ENCODE measurements at regions not wholly inside any gene's neighbourhood (a gene's known extent, or its start where the extent isn't known, plus 50 kb on each side); places are given as distances from the start of the nearest gene placed in this dataset.
A peak's percentile ranks its signal among the peaks of the same experiment; 100 is the strongest.

DNA sequence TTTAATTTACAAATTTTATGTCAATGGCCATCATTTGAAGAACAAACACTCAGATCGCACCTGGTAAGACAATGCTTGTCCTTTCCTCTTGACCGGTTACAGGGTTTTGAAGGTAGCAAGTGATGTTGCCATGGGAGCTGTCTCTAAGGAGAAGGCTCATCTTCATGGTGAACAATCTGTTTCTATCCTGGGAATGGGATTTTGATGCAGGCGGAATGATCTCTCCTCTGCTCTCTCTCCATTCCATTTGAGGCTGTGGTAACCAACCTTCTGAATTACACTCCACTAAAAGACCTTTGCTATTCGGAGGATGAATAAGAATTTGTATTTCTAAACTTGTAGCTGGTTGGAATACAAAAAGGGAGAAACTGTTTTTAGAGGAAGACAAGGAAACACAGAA is 57.9 kb upstream of the SLC5A9 start:
- H3K4me1 Mint-ChIP-seq = no peaks in the 10 kb centered on the region
- H3K9me3 Mint-ChIP-seq = no peaks in the 10 kb centered on the region
- peaks cover 12% of the 10 kb centered on the region for H3K27me3 Mint-ChIP-seq
- H3K36me3 Mint-ChIP-seq (ENCODE audit: low read depth) = no peaks in the 10 kb centered on the region
- no peak overlapping the region for H3K27ac Mint-ChIP-seq
- ATAC-seq (replicated peaks) = no peak
- H3K4me3 Mint-ChIP-seq = no peak overlapping the region

DNA sequence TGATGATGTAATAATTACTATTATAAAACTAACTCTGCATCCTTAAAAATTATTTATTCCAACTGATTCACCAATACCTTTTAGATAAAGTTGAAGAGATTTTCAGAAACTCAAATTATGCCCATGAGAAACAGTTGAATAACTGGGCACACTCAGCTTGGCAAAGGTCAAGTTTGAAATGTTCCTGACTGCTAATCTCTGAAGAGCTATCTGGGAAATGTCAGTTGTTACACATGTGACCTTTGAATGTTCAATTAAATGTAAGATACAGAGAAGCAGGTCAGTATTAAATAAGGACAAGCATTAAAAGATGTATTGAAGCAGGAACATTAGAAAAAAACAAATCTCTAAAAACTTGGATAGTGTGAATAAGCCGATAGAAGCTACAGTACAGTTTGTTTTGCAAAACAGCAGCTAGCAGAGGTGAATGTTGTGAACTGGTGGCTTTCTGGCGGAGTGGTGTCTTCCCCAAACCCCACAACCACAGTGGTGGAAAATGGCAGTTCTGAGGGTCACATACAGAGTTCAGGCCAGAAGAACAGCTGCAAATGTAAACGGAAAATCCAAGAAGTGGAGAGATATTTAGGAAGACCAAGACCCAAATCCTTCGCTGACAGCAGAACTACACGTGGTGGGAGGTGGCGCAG is 61.9 kb upstream of the SLC5A9 start:
- peaks cover 12% of the 10 kb centered on the region for H3K27me3 Mint-ChIP-seq
- H3K36me3 Mint-ChIP-seq (ENCODE audit: low read depth) = no peaks in the 10 kb centered on the region
- no peaks in the 10 kb centered on the region for H3K4me1 Mint-ChIP-seq
- no peak overlapping the region for H3K4me3 Mint-ChIP-seq
- ATAC-seq (replicated peaks) = no peak
- no peaks in the 10 kb centered on the region for H3K9me3 Mint-ChIP-seq
- no peak overlapping the region for H3K27ac Mint-ChIP-seq

DNA sequence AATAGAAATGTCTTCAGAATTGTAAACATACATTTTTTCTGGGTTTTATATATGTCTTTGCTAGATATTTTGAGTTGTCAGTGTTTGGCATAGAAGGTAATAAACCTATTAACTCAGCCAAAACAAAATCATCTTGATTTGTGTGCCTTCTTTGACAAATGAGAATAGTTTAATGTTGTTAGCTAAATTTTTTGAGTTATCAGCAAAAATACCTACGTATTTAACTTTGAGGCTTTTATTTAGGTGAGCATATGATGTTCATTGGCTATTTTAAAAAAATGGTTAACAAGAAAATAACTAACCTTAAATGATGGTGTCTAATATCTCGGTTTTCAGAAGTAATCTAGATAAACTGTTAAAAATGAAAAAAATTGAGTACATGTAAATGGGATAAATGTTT is 83.2 kb upstream of the SLC5A9 start:
- H3K4me1 Mint-ChIP-seq = no peaks in the 10 kb centered on the region
- H3K27me3 Mint-ChIP-seq = peaks cover 42% of the 10 kb centered on the region
- H3K36me3 Mint-ChIP-seq (ENCODE audit: low read depth) = no peaks in the 10 kb centered on the region
- H3K9me3 Mint-ChIP-seq = no peaks in the 10 kb centered on the region
- ATAC-seq (replicated peaks) = no peak
- H3K27ac Mint-ChIP-seq = no peak overlapping the region
- H3K4me3 Mint-ChIP-seq = no peak overlapping the region

DNA sequence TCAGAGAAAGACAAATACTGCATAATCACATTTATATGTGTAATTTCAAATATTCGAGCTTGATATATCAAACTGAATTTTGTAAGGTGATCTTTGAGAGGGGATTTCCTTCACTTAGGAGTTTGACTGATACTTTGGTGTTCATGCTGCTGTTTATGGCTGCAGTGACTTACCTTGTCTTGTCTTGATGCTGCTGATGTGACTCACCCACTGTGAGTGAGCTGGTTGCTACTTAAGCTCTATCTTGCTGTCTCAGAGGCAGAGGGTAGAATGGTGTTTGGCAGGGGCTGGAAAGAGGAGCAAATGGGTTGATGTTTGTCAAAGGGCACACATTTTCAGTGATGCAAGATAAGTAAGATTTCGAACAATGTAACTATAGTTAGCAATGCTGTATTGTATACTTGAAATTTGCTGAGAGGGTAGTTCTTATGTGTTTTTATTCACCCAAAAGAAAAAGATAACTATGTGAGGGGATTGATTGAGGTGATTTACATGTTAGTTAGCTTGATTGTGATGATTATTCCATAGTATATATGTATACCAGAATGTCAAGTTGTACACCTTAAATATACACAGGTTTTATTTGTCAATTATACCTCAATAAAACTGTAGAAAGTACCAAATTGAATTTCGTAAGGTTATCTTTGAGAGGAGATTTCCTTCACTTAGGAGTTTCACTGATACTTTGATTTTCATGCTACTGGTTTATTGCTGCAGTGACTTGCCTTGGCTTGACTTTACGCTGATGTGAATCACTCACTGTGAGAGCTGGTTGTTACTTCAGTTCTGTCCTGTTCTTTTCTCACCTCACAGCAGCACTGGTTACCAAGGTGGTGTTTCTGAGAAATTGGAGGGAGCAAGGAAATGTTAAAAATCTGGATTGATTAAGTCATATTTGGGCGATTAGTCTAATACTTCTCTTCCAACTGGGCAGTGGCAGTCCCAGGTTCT is 94.5 kb upstream of the SLC5A9 start:
- no peaks in the 10 kb centered on the region for H3K4me1 Mint-ChIP-seq
- H3K36me3 Mint-ChIP-seq (ENCODE audit: low read depth) = no peaks in the 10 kb centered on the region
- no peak overlapping the region for H3K27ac Mint-ChIP-seq
- H3K27me3 Mint-ChIP-seq = peaks cover 19% of the 10 kb centered on the region
- H3K9me3 Mint-ChIP-seq = no peaks in the 10 kb centered on the region
- no peak for ATAC-seq (replicated peaks)
- no peak overlapping the region for H3K4me3 Mint-ChIP-seq

DNA sequence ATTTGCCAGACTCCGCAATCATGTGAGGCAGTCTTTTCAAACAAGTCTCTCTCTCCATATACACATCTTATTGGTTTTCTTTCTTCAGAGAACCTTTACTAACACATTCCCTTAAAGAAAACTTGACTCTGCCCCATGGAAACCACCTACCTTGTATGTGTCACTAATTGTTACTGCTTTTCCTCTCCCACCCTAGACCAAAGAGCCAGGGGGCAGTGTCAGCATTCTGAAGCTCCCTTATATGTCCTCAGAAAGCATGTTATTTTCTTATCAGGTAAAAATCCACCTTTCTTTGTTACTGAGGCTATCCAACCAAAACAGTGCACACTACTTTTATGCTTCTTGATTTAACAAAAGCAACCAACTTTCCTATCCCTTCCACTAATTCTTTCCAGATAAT is 98.9 kb upstream of the SLC5A9 start:
- Mint-ChIP-seq H3K4me3 (no peak overlapping the region), H3K36me3 (ENCODE audit: low read depth) (no peaks in the 10 kb centered on the region), H3K27me3 (peaks cover 33% of the 10 kb centered on the region), H3K4me1 (no peaks in the 10 kb centered on the region), H3K27ac (no peak overlapping the region), H3K9me3 (no peaks in the 10 kb centered on the region)
- no peak for ATAC-seq (replicated peaks)

DNA sequence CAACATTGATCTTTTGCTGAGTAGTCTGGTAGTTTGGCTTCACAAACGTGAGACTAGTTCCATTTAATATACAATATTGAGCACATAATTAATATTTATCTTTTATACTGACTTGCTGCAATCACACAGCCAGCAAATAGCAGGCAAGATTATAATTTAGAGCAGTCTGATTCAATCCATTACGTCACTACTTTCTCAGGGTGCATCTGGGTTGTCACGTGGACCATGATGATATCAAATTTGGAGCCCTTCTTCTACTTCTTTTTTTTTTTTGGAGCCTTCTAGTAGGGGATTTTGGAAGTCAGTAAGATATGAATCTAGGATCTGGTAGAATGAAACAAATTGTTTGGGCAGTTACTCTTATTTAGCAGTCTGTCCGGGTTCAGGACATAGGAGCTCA is 100.6 kb upstream of the SLC5A9 start:
- no peaks in the 10 kb centered on the region for H3K36me3 Mint-ChIP-seq (ENCODE audit: low read depth)
- H3K27me3 Mint-ChIP-seq = peaks cover 37% of the 10 kb centered on the region
- H3K4me3 Mint-ChIP-seq = no peak overlapping the region
- ATAC-seq (replicated peaks) = no peak
- no peaks in the 10 kb centered on the region for H3K4me1 Mint-ChIP-seq
- H3K27ac Mint-ChIP-seq = no peak overlapping the region
- peaks cover 5% of the 10 kb centered on the region for H3K9me3 Mint-ChIP-seq

DNA sequence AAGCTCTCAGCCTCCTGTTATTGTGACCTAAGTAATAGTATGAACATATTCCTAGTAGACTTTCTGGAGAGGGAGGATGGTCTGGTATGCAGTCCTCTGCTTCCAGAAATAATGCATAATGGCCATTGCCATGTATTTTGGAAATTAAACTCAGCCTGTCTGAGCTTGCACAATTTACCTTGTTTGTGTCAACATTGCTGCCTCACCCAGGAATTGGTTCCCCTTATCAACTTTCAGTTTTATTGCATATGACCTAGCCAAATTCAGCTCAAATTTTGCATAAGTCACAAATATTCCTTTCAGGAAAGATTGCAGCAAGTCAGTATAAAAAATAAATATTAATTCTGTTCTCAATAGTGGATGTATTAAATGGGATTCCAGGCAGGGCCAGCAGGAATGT is 101.9 kb upstream of the SLC5A9 start:
- peaks cover 41% of the 10 kb centered on the region for H3K27me3 Mint-ChIP-seq
- H3K27ac Mint-ChIP-seq = no peak overlapping the region
- H3K4me1 Mint-ChIP-seq = no peaks in the 10 kb centered on the region
- no peak for ATAC-seq (replicated peaks)
- H3K4me3 Mint-ChIP-seq = no peak overlapping the region
- H3K36me3 Mint-ChIP-seq (ENCODE audit: low read depth) = no peaks in the 10 kb centered on the region
- H3K9me3 Mint-ChIP-seq = peaks cover 5% of the 10 kb centered on the region

DNA sequence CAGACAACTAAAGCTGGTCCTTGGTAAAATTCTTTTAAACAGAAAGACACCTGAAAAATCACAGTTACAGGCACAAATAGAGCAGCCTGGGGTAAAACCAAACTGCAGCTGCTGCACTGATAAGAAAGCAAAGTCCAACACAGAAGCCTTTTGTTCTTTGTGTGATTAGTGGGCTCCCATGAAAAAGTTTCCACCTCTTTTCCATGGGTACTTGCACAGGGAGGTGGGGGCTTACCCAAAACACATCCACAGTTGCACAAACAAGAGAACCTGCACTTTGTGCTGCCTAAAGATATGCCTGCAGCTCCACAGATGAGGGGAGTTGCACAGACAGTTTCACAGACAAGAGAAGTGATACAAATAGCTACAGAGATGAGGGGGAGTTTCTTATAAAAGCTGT is 106.7 kb upstream of the SLC5A9 start:
- Mint-ChIP-seq H3K36me3 (ENCODE audit: low read depth) (no peaks in the 10 kb centered on the region), H3K4me3 (no peak overlapping the region), H3K27ac (no peak overlapping the region), H3K27me3 (peaks cover 25% of the 10 kb centered on the region), H3K4me1 (no peaks in the 10 kb centered on the region), H3K9me3 (peaks cover 5% of the 10 kb centered on the region)
- ATAC-seq (replicated peaks) = no peak

DNA sequence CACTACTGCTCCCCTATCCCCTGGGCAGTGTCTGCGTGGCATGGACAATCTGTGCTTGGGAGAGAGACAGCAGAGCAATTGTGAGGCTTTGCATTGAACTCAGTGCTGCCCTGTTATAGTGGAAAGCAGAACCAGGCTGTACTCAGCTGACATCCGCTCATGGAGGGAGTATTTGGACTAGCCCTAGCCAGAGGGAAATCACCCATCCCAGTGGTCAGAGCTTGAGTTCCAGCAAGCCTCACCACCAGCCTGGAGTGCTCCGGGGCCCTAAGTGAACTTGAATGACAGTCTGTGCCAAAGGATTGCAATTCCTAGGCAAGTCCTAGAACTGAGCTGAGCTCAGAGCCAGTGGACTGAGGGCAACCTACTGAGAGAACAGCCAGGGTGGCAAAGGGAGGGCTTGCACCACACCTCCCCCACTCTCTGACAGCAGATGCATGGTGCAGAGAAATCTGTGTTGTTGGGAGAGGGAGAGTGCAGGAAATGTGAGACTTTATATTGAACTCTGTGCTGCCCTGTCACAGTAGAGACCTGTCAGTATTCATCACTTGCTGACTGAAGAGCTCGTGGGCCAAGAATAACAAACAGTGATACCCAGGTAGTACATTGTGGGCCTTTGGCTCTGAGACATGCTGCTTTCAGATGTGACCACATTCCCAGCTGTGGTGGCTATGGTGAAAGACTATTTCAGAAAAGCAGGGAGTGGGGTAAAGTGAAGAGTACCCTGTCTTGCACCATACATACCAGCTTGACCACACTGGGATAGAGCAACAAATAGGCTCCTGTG is 107.7 kb upstream of the SLC5A9 start:
- H3K27ac Mint-ChIP-seq = no peak overlapping the region
- peaks cover 21% of the 10 kb centered on the region for H3K27me3 Mint-ChIP-seq
- ATAC-seq (replicated peaks) = no peak
- peaks cover 5% of the 10 kb centered on the region for H3K9me3 Mint-ChIP-seq
- no peak overlapping the region for H3K4me3 Mint-ChIP-seq
- no peaks in the 10 kb centered on the region for H3K36me3 Mint-ChIP-seq (ENCODE audit: low read depth)
- no peaks in the 10 kb centered on the region for H3K4me1 Mint-ChIP-seq

DNA sequence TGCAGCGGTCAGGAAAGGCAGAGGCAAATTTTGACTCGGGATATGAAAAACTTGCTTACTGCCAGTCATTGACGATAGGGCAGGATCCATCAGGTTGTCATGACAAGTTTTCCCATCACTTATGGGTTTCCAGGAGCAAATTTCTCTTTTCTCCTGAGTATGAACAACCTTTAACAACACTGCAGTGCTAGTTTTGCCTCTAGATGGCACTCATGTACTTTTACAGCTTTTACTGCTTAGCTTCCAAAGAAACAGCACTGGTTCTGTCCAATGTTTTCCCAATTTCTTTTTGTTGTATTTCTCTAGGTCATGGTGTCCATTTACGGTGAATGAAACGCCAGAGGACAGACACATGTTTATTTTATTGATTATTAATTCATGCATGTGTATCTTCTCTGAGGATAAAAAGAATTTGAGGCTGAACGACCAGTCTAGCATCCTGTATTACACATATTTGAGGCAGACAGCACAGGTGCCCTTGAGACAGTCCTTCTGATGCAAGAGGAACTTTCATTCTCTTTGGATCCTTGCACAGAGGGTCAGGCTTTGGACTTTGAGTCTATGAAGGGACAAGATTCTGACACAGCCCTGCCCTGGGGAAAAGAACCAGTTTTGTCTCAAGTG is 112.3 kb upstream of the TRABD2B start:
- H3K4me1 Mint-ChIP-seq = peaks cover 5% of the 10 kb centered on the region
- H3K27ac Mint-ChIP-seq = no peak overlapping the region
- peaks cover 16% of the 10 kb centered on the region for H3K27me3 Mint-ChIP-seq
- no peak overlapping the region for H3K4me3 Mint-ChIP-seq
- ATAC-seq (replicated peaks) = no peak
- no peaks in the 10 kb centered on the region for H3K9me3 Mint-ChIP-seq
- no peaks in the 10 kb centered on the region for H3K36me3 Mint-ChIP-seq (ENCODE audit: low read depth)

DNA sequence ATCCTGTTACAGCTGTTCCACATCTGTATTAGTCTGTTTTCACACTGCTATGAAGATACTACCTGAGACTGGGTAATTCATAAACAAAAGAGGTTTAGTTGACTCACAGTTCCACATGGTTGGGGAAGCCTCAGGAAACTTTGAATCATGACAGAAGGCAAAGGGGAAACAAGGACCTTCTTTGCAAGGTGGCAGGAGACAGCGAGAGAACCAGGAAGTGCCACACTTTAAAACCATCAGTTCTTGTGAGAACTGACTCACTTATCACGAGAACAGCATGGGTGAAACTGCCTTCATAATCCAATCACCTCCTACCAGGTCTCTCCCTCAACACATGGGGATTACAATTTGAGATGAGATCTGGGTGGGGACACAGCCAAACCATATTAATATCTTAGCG is 110.3 kb upstream of the TRABD2B start:
- no peaks in the 10 kb centered on the region for H3K9me3 Mint-ChIP-seq
- H3K4me3 Mint-ChIP-seq = no peak overlapping the region
- no peaks in the 10 kb centered on the region for H3K36me3 Mint-ChIP-seq (ENCODE audit: low read depth)
- no peak overlapping the region for H3K27ac Mint-ChIP-seq
- peaks cover 6% of the 10 kb centered on the region for H3K27me3 Mint-ChIP-seq
- peak; percentile 76 for ATAC-seq (replicated peaks)
- H3K4me1 Mint-ChIP-seq = peaks cover 5% of the 10 kb centered on the region

DNA sequence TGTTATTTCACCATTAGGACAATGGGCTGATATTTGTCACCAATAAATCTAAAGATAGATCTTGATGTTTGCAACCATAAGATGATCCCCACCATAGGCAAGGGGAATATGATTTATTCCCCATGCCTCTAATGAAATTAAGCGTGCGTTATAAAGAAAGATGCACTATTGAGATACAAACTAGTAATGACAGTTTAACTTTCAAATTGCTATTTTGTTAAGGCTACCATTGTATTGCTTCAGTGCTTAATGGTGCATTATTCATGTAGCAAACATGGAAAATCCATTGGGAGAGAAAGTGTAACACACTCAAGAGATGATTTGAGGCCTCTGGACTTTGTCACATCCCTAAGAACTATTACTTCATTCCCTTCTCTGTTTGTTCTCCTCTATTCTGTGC is 108.9 kb upstream of the TRABD2B start:
- H3K4me3 Mint-ChIP-seq = no peak overlapping the region
- no peaks in the 10 kb centered on the region for H3K36me3 Mint-ChIP-seq (ENCODE audit: low read depth)
- no peak for ATAC-seq (replicated peaks)
- peaks cover 12% of the 10 kb centered on the region for H3K27me3 Mint-ChIP-seq
- no peaks in the 10 kb centered on the region for H3K9me3 Mint-ChIP-seq
- H3K4me1 Mint-ChIP-seq = peaks cover 5% of the 10 kb centered on the region
- H3K27ac Mint-ChIP-seq = no peak overlapping the region

DNA sequence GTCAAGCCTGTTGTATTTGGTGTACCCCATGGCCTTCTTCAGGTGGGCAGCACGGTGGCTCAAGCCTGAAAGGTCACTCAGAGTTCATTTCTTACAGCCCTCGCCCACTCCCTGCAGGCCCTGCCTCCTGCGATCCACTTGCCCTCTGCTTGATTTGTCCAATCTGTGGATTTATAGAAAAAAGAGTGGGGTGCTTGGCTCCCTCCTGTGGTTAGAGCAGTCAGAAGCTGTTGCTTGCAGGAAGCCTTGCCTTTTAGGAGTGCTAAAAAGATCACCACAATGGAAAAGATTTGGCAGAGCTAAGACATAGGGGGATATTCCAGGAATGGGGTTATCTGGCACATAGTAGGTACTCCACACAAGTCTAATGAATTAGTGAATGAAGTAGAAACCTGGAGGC is 108.0 kb upstream of the TRABD2B start:
- no peaks in the 10 kb centered on the region for H3K9me3 Mint-ChIP-seq

DNA sequence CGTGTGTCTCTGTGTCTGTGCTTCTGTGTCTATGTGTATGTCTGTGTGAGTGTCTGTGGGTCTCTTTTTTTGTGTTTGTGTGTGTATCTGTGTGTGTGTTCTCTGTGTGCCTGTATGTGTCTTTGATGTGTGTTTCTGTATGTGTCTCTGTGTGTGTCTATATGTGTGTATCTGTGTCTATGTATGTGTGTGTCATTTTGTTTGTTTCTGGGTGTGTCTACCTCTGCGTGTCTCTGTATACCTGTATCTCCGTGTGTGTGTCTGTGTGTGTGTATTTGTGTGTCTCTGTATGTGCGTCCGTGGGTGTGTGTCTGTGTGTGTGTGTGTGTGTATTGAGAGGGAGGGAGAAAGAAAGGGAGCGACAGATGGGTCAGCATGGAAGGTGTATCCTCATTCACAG is 106.3 kb upstream of the TRABD2B start:
- no peak overlapping the region for H3K27ac Mint-ChIP-seq
- H3K27me3 Mint-ChIP-seq = peaks cover 9% of the 10 kb centered on the region
- H3K4me1 Mint-ChIP-seq = peaks cover 5% of the 10 kb centered on the region
- no peak overlapping the region for H3K4me3 Mint-ChIP-seq
- H3K36me3 Mint-ChIP-seq (ENCODE audit: low read depth) = no peaks in the 10 kb centered on the region
- no peaks in the 10 kb centered on the region for H3K9me3 Mint-ChIP-seq
- ATAC-seq (replicated peaks) = no peak

More for the DNA sequence above, 108.0 kb upstream of the TRABD2B start:
- H3K4me3 Mint-ChIP-seq = no peak overlapping the region
- ATAC-seq (replicated peaks) = no peak
- H3K27me3 Mint-ChIP-seq = peaks cover 12% of the 10 kb centered on the region
- no peaks in the 10 kb centered on the region for H3K36me3 Mint-ChIP-seq (ENCODE audit: low read depth)
- peaks cover 5% of the 10 kb centered on the region for H3K4me1 Mint-ChIP-seq
- no peak overlapping the region for H3K27ac Mint-ChIP-seq
